GM21423 (cell line): ENCODE measurements at regions not wholly inside any gene's neighbourhood (a gene's known extent, or its start where the extent isn't known, plus 50 kb on each side); places are given as distances from the start of the nearest gene placed in this dataset.
"Not testable (repeated sequence)": the region's sequence is repeated elsewhere in the genome, so short reads cannot be mapped to it uniquely, and the experiment has no call there.

Source experiments
- ATAC-seq: cut with Tn5 transposase; IDR thresholded peaks from one replicate; pipeline ENCODE4 v1.9.1; 2021; ENCODE audit warnings: mild to moderate bottlenecking, moderate library complexity; ENCODE audit not compliant: unreplicated experiment

DNA sequence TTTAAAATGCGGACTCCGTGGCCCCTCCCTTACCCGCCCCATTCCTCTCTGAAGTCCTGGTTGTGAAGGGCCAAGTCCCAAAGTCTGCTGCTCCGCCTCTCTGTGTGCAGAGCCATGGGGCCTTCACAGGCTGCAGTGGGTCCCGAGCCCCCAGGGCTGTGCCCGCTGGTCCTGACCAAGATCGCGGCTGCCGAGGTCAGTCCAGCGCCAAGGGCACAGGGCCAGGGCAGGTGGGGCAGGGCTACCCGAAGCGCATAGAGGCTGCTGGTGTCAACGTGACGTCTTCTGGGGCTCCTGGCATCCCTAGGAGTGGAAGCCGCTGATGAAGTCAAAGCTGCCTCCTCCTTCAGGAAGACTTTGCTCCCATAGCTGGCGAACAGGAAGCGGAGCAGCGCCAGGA lies 858.8 kb downstream of the TUBA3C start:
- ATAC-seq = not testable (repeated sequence)

DNA sequence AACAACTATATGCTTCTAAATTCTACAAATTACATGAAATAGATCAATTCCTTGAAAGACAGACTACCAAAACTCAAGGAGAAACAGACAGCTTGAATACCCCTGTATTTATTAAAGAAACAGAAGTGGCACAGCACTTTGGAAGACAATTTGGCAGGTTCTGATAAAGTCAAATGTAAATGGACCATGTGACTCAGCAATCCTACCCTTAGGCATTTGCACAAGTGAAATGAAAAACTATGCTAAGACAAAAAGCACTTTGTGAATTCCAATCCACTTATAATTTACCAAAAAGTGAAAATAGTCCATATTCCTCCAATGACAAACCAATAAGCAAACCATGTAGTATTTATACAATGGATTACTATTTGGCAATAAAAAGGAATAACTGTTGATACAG lies 862.0 kb downstream of the TUBA3C start:
- not testable (repeated sequence) for ATAC-seq

DNA sequence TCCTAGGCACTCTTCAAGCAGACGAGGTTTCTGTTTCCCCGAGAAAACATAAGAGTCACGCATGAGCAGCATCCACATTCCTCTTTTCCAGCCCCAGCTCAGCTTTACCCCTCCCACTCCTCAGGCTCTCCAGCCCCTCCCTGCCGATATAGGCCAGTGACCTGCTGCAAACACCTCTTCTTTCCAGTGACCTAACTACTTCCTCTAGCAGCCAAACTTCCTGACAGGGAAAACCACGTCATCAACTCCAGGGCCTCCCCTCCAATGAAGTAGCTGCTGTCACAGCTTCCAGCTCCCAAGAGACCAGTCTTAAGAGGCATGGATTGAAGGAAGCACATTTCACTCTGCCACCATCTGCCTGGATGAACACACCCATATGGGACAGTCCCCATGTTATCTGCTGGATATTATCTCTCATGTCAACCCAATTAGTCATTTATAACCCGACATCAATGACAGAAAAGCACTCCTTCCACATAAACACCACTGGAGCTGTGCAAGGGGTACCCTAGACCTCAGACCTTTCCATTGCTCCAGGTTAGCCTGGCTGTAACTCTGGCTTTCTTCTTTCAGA lies 878.3 kb downstream of the TUBA3C start:
- ATAC-seq = not testable (repeated sequence)

DNA sequence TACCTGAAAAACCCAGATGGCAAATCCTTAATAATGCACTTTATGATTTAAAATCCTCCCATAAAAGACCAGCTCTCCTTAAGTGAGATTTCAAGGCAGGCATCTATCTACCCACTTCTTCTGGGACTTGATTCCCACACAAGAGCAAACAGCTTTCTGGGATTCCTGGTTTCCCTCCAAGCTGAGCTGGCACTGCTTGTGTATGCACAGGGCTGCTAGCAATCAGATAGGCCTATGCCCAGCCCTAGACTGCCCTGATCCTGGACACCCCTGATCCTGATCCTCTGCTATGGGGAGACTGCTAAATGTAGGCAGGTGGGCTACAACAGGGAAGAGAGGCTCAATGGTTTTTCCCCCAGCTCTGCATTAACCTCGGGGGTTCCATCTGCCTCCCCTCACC lies 880.7 kb downstream of the TUBA3C start:
- not testable (repeated sequence) for ATAC-seq

DNA sequence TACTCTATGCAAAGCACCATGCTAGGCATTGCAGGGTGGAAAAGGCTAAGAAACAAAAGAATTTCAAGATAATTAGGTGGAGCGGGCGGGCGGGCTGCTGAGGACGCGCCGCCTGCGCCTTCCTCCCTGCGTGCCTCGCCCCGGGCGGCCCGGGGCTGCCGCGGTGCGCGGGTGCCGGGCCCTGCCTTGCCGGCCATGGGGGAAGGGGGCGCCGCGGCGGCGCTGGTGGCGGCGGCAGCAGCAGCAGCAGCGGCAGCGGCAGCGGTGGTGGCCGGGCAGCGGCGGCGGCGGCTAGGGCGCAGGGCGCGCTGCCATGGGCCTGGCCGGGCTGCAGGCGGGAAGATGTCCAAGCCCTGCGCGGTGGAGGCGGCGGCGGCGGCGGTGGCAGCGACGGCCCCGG lies 884.3 kb downstream of the TUBA3C start:
- ATAC-seq = not testable (repeated sequence)

DNA sequence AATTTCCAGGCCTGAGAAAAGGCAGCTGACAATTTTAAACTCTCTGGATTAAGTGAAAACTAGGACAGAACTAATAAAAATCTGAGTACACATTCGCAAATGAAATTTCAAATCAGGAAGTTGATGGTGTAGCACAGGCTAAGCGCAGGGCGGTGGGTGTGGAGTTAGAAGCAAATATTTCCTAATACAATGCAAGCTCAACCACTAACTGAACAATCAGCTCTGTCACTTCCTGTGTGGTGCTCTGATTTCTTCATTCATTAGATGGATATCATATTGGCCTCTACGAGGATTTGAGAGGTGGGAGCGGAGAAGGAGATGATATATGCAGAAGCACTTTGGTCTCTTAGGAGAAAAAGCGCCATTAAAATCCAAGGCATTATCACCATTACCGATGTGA lies 885.0 kb downstream of the TUBA3C start:
- ATAC-seq = not testable (repeated sequence)

DNA sequence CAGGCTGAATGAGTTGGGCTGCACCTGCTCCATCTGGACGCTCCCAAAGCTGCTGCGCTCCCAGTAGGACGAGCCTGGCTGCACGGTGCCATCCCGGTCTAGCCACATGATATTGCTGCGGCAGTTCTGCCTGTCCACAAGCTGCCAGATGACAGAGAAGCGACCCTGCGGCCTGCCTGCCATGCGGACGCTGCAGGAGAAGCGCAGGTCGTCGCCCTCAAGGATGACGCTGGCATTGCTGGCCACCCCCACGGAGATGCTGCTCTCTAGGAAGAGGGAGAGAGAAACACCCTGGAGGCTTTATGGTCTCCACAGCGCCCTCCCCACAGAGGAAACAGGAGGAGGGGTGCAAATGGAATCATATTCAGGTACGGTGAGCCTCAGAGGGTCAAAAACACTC lies 887.3 kb downstream of the TUBA3C start:
- not testable (repeated sequence) for ATAC-seq

DNA sequence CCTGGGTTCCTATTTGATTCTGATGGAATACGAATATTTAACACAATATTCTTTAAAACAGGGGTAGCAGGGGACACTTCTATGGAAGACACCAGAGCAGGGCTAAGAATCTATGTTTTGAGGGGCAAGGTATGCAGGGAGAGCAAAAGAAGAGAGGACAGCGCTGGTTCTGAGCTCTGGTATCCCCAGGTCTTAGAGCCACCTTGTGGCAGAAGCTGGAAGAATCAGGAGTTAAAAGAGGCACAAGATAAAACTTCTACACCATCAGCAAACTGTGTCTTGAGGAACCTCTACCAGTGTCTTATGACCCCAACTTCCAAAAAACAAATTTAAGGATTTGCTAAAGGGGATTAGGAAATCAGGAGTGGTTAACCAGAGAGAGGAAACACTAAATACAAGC lies 894.8 kb downstream of the TUBA3C start:
- not testable (repeated sequence) for ATAC-seq

DNA sequence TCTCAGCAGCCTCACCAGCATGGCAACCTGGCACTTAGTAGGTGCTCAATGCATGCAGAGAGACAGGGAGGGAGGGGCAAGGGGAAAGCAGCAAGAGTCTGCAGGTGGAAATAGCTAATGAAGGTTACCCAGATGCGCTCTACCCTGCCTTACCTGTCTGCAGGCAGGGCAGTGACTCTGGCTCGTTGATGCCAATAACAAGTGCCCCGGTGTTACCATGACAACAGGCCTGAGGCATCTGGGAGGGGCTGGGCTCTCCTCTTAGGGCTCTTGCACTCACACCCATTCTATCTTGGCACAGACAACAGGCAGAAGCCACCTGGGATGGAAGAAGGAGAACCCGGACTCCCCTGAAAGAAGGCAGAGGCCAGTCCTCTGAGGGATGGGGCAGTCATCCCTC lies 896.0 kb downstream of the TUBA3C start:
- ATAC-seq = not testable (repeated sequence)

DNA sequence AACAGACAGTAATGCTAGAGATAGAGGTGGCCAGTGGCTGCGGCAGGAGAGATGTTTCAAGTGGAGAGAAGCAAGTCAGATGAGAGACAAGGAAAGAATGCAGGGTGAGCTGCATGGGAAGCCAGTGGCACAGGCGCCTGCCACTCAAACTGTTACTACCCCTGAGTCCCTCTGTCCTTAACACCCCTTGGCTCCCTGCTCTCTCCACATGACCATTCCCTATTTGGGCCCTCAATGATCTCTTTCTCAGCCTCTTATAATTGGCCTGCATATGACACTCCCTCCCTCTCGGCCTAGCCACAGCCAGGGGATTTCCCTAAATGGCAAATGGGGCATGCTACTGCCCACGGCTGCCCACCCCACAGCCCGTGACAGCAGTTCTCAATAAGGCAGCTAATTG lies 897.6 kb downstream of the TUBA3C start:
- ATAC-seq = not testable (repeated sequence)

DNA sequence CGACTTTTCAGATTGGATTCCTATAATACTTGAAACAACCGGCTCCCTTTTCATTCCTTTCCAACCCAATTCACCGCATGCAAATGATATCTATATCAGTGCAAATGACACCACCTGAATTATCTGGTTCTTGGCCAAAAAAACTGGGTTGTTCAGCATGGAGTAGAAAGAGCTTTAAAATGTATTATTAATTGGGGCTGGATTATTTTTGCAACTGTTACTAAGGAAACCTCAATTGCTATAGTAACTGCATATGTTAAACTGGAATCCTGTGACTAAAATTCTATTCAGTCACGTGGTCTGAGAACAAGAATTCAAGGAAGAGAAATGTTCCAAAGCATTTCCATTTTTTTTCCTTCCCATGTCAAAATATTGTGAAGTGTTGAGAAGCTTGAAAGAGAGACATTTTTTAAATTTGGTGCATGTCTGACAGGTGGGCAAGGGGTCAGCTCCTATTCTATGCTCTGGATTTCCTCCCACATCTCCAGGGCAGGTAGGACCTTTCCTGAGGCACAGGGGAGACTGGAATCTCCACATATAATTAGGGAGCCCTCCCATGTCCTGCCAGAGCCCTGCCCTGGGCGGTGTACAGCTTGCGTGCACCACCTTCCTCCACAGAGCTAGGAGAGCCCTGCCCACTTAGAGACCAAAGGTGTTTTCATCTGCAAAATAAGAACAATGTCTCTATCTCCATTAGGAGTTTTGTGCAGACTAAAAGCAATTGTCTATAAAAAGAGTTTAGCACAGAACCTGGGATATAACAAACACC lies 899.6 kb downstream of the TUBA3C start:
- ATAC-seq = not testable (repeated sequence)

DNA sequence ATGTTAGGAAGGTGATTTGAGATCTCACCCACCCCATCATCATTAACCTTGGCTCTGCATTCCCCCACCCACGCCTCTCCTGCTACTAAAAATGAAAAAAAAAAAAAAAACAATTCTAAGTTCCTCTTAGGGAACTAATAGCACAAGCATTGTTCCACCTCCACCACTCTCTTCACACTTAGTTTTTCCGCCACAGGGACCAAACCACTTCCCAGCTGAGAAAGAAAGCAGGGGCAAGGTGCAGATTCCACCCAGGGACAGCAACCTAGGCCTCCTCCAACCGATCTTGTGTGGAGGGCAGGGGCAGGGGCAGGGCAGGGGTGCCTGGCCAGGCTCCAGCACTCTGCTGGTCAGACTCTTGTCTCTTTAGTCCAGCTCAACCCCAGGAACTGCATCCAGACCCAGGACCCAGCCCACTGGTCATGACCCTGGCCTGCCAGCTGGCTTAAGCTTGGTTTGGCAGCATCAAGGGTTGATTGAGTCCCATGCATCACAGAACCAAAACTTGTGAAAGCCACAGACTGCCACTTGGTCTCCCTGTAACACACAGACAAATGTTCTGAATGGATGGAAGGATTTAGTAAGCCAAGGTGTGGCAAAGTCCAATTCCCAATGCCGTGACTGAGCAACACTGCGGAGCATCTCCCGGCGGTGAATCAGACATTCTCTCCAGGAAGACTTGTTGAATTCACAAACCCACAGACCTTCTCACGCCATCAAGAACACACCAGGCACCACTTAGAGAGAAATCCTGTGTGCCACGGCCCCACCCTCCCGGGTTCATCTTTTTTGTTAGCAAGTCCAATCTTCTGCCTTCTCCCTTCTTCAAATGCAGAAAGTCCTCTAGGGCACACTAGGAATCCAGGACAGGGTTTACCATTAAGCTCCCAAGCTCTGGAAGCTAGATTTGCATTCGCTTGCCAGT lies 900.5 kb downstream of the TUBA3C start:
- not testable (repeated sequence) for ATAC-seq

DNA sequence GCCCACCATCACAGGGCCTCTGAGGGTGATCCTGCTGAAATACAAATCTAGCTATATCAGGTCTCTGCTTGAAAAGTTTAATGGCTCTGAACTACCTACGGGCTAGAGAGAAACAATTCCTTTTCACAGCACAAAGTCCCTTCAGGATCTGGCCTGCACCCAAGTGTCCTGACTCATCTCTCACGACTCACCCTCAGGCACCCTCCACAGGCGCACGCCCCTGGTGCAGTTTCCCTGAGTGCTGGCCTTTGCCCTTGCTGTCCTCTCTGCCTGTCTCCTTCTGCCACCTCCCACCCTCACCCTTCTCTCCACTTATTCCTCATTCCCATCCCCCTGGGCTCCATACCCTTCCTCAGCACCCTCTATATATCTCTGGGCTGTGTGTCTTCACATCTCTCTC lies 901.7 kb downstream of the TUBA3C start:
- not testable (repeated sequence) for ATAC-seq

DNA sequence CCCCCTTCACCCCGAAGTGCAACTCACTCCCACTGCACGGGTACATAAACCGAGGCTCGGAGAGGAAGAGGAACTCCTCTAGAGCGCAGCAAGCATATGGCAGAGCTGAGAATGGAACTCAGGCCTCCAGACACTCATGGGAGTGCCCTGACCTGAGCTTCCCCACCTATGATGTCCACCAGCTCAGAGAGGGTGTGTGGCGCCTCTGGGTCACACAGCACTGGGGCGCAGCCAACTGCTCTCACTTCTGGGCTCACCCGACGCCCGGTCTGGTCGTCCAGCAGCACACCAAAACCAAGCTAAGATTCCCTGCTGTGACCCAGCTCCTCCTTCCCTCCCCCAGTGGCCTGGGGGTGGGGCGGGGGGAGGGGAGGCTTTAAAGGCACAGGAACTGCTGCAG lies 904.3 kb downstream of the TUBA3C start:
- ATAC-seq = not testable (repeated sequence)

DNA sequence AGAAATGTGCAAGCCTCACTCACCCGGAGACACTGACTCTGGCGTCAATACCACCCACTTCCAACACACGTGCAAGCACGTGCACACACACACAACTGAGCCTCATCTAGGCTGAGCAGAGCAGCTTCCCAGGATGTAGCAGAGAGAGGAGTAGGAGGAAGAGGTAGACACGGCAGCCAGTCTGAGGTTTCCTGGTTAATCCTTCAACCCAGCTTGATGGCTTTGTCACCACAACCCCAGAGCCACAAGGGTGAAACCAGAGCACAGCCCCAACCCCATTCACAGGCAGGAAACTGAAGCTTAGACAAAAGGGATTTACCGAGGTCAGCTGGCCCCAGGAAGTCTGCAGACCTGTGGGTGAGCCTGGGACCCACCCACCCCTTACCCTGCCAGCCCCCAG lies 905.3 kb downstream of the TUBA3C start:
- ATAC-seq = not testable (repeated sequence)

DNA sequence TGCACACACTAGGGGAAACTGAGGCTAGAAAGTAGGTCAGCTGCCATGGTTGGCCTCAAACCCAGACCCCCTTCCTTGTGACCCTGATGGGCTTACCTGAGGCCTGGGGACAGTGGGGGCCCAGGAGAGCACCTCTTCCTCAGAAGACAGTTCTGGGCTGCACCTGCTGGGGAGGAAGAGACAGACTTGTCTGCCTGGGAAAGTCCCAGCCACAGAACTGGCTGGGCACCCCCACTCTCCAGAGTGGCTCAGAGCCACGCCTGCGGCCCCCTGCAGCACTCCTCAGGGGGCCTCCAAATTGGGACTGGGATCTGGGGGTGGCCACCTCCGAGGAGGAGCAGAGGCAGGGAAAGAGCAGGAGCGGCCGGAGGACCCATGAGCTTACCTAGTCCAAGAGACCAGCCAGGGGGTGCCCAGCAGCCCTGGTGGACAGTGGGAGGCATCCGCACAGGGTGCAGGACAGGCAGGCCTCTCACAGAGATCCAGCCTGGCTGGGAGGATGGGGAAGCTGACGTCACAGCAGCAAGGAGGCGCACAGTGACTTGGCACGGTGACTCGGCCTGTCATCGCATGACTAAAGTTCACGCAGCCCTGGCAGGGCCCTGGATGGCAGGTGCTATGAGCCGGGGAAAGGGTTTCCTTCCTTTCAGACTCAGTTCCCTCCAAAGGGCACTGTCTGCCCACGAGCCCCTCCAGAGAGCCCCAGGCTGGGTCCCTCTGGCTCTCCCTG lies 907.7 kb downstream of the TUBA3C start:
- ATAC-seq = not testable (repeated sequence)

DNA sequence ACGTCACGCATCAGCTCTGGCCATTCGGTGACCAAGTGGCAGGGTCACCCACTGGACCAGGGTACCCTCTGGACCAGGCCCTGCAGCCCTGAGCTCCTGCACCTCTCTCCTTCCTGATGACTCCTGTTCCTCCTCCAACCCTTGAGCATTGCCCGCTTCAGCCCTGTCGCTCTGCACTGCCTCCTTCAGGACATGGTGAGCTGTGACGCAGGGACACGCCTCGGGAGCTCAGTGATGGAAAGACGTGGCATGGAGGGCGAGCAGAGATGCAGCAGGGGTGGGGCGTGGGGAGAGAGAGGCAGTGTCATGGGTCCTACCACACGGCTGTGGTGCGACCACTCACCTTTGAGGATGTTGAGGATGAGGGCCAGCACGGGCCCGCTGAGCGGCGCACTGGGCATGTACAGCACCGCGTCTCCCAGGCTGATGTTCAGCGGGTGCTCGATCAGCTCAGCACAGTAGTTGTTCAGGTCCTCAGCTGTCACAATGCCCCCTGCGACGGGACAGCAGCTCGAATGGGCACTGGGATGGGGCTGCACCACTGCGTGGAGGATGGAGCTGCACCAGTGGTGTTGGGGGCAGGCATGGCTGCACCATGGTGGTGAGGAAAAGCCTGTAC lies 922.7 kb downstream of the TUBA3C start:
- not testable (repeated sequence) for ATAC-seq

DNA sequence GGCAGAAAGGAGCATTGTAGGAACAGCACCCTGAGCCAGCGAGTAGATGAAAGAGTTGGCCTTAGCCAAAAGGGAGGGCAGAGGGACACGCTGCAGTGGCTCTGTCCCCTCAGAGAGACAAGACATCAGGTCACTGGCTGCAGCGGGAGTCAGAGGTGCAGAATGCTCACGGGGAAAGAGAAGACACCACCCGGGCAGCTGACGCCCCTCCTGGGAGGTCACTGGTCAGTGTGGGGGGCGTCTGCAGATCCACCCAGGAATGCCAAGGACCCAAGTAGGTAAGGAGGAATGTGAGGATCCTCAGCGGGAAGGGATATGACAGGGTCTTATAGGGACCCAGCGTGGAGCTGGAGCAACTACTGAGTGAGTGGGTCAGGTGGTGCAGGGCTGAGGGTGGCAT lies 923.9 kb downstream of the TUBA3C start:
- not testable (repeated sequence) for ATAC-seq

DNA sequence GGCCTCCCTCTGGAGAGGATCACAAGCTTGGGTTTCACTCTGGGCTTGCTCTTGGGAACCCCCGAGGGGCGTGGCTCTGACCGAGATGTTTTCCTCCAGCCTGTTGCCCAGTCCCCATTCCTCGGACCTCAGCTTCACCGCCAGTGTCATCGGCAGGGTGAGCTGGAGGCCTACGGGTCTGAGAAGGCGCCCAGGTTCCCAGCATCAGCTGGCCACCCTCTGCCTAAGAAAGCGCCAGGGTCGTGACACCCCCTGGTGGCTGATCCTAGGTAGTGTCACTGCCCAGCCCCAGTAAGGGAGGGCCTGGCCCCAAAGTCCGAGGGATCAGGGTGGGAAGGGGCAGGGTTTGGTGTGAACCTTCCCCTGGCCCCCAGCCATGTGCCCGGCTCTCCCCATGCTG lies 928.8 kb downstream of the TUBA3C start:
- not testable (repeated sequence) for ATAC-seq

DNA sequence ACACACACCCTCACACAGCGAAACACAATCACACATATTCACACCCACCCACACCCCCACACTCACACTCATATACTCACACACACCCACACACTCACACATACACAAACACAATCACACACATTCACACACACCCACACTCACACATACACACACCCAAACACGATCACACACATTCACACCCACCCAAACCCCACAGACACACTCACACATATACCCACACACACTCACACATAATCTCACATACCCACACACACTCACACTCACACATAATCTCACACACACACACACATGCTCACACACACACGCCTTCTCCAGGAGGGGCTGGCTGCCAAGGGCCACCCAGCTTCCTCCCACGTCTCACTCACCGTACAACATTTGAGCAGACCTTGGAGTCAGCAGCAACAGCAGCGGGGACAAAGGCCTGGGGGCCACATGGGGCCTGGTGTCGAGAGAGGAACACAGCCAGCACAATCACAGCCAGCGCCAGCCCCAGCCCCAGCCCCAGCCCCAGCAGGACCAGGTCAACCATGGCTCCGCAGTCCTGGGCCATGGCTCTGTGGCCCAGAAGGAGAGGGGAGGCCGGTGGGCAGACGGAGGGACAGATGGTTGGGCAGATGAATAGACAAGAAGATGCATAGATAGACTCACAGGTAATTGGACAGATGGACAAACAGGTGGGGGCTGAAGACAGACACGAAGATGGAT lies 932.9 kb downstream of the TUBA3C start:
- not testable (repeated sequence) for ATAC-seq
